NT2/D1 (cell line): ENCODE measurements at regions not wholly inside any gene's neighbourhood (a gene's known extent, or its start where the extent isn't known, plus 50 kb on each side); places are given as distances from the start of the nearest gene placed in this dataset.
"Not testable (repeated sequence)": the region's sequence is repeated elsewhere in the genome, so short reads cannot be mapped to it uniquely, and the experiment has no call there.

Experiments
- DNase-seq: peaks from one replicate; pipeline ENCODE4 v3.0.0-alpha.2; 2011; ENCODE audit warnings: low read depth, low spot score
- H3K27me3 ChIP-seq: 2 replicates; pipeline ENCODE4 v1.6.0; 2011; ENCODE audit warnings: mild to moderate bottlenecking; ENCODE audit not compliant: insufficient read length, insufficient read depth
- H3K36me3 ChIP-seq: 2 replicates; pipeline ENCODE4 v1.6.1; 2011; ENCODE audit warnings: mild to moderate bottlenecking, low read length, mixed read lengths; ENCODE audit not compliant: insufficient read depth, insufficient read length
- H3K4me1 ChIP-seq: 2 replicates; pipeline ENCODE4 v1.5.1; 2011; ENCODE audit not compliant: insufficient read depth, insufficient read length
- H3K4me3 ChIP-seq: 2 replicates; pipeline ENCODE4 v1.5.1; 2011; ENCODE audit warnings: low read depth; ENCODE audit not compliant: insufficient read length
- H3K9ac ChIP-seq: 2 replicates; pipeline ENCODE4 v1.6.0; 2011; ENCODE audit warnings: low read depth; ENCODE audit not compliant: insufficient read length
- H3K9me3 ChIP-seq: 2 replicates; pipeline ENCODE4 v1.5.1; 2011; ENCODE audit warnings: mild to moderate bottlenecking, low read length; ENCODE audit not compliant: insufficient read depth
- SUZ12 ChIP-seq: IDR thresholded peaks from 2 replicates; pipeline ENCODE4 v1.6.1; 2011; ENCODE audit not compliant: insufficient read length, insufficient read depth; ENCODE audit errors: extremely low read depth
- YY1 ChIP-seq: IDR thresholded peaks from 2 replicates; pipeline ENCODE4 v1.6.1; 2011; ENCODE audit not compliant: insufficient read length, insufficient read depth
- ZNF274 ChIP-seq: IDR thresholded peaks from 2 replicates; pipeline ENCODE4 v1.6.1; 2011; ENCODE audit warnings: mild to moderate bottlenecking, low read depth, low read length

DNA sequence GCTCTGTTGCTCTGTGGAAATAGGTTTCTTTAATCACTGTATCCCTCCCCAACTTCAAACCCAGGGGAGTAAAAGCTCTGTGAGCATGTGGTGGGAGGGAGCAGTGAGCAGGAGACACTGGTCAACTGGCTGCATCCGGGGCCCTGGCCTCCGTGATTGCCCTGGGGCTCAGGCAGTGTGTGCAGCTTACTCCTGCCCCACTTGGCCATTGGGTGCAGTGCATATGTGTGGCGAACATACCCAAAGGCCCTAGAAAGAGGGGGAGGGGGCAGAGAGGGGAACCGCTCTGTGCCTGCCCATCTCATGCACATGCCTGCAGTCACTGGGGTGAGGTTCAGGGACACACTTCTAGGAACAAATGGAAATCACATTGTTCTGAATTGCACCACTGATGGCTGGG, 378.7 kb downstream of the ZBBX start:
- TF ChIP-seq SUZ12 (no peak), ZNF274 (no peak), YY1 (no peak)
- H3K9ac ChIP-seq = no peak overlapping the region
- no peak overlapping the region for H3K4me3 ChIP-seq
- DNase-seq = no peak
- no peaks in the 10 kb centered on the region for H3K4me1 ChIP-seq
- peaks cover 17% of the 10 kb centered on the region; the same call in 1 of the 2 replicates for H3K9me3 ChIP-seq
- no peaks in the 10 kb centered on the region for H3K27me3 ChIP-seq
- H3K36me3 ChIP-seq = no peaks in the 10 kb centered on the region

GRCh38 chr3:166993015-166993630, 387.0 kb downstream of the ZBBX start:
- H3K4me3 ChIP-seq = no peak overlapping the region
- no peak overlapping the region for H3K9ac ChIP-seq
- no peaks in the 10 kb centered on the region for H3K4me1 ChIP-seq
- no peak for DNase-seq
- no peaks in the 10 kb centered on the region for H3K36me3 ChIP-seq
- H3K9me3 ChIP-seq = no peaks in the 10 kb centered on the region
- H3K27me3 ChIP-seq = no peaks in the 10 kb centered on the region
- no peak for TF ChIP-seq SUZ12
- no peak for TF ChIP-seq YY1
- TF ChIP-seq ZNF274 = no peak

- DNase-seq = no peak
- no peak for TF ChIP-seq SUZ12
- no peaks in the 10 kb centered on the region for H3K36me3 ChIP-seq
- H3K9me3 ChIP-seq = no peaks in the 10 kb centered on the region
- no peaks in the 10 kb centered on the region for H3K27me3 ChIP-seq
- no peak overlapping the region for H3K9ac ChIP-seq
- H3K4me1 ChIP-seq = no peaks in the 10 kb centered on the region
- no peak overlapping the region for H3K4me3 ChIP-seq
Measured at GRCh38 chr3:166986000-166986399, 394.1 kb downstream of the ZBBX start.

DNA sequence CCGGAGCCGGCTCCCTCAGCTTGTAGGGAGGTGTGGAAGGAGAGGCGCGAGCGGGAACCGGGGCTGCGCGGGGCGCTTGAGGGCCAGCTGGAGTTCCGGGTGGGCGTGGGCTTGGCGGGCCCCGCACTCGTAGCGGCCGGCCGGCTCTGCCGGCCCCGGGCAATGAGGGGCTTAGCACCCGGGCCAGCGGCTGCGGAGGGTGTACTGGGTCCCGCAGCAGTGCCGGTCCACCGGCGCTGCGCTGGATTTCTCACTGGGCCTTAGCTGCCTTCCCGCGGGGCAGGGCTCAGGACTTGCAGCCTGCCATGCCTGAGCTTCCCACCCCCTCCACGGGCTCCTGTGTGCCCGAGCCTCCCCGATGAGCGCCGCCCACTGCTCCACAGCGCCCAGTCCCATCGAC, 404.3 kb downstream of the ZBBX start:
- not testable (repeated sequence) for H3K4me1 ChIP-seq, H3K27me3 ChIP-seq, H3K9ac ChIP-seq, H3K9me3 ChIP-seq, H3K36me3 ChIP-seq, DNase-seq, H3K4me3 ChIP-seq

DNA sequence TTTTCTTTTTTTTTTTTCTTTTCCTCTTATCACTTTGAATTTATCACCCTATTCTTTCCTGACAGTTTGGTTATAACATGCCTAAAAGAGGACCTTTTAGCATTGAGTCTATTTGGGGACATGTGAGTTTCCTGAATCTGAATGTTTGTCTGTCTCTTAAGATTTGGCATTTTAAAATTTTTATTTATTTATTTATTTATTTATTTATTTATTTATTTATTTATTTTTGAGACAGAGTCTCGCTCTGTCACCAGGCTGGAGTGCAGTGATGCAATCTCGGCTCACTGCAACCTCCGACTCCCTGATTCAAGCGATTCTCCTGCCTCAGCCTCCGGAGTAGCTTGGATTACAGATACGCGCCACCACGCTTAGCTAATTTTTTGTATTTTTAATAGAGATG, 412.4 kb downstream of the ZBBX start:
- not testable (repeated sequence) for H3K4me3 ChIP-seq, H3K4me1 ChIP-seq, DNase-seq, H3K36me3 ChIP-seq, H3K9ac ChIP-seq, H3K27me3 ChIP-seq, H3K9me3 ChIP-seq

GRCh38 chr3:166962911-166963310, 417.2 kb downstream of the ZBBX start:
- DNase-seq = no peak
- no peaks in the 10 kb centered on the region; the same call in 1 of the 2 replicates for H3K9me3 ChIP-seq
- no peaks in the 10 kb centered on the region for H3K4me1 ChIP-seq
- H3K36me3 ChIP-seq = no peaks in the 10 kb centered on the region
- no peaks in the 10 kb centered on the region for H3K27me3 ChIP-seq
- TF ChIP-seq ZNF274 = no peak
- no peak for TF ChIP-seq YY1
- TF ChIP-seq SUZ12 = no peak
- H3K9ac ChIP-seq = no peak overlapping the region
- no peak overlapping the region for H3K4me3 ChIP-seq

GRCh38 chr3:166957121-166957520, 423.0 kb downstream of the ZBBX start:
- no peak for DNase-seq
- no peak overlapping the region for H3K4me3 ChIP-seq
- no peaks in the 10 kb centered on the region for H3K9me3 ChIP-seq
- TF ChIP-seq ZNF274 = no peak
- H3K4me1 ChIP-seq = no peaks in the 10 kb centered on the region
- no peaks in the 10 kb centered on the region for H3K27me3 ChIP-seq
- H3K9ac ChIP-seq = no peak overlapping the region
- no peaks in the 10 kb centered on the region for H3K36me3 ChIP-seq

DNA sequence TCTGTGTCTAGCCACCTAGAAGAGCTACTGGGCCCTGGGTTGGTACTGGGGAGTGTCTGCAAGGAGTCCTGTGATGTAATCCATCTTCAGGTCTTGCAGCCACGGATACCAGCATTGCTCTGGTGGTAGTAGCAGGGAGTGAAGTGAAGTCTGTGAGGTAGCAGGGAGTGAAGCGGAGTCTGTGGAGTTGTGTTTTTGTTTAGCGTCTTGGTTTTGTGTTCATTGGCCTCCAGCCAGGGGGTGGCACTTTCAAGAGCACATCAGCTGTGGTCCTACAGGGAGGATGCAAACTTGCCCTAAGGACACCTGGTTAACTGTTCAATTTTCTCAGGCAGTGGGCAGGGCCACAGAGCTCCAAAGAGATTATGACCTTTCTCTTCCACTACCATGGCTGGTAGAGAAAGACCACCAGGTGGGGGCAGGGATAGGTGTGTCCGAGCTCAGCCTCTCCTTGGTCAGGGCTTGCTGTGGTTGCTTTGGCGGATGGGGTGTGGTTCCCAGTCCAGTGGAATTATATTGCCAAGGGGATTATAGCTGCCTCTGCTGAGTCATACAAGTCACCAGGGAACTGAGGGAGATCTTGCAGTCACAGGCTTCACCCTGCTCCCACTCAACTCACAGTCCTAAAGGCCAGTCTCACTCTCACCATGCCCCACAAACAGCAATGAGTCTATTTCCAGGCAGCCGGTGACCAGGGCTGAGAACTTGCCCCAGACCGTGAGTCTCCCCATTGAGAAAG, 424.7 kb downstream of the ZBBX start:
- DNase-seq = no peak
- no peaks in the 10 kb centered on the region for H3K4me1 ChIP-seq
- no peak overlapping the region for H3K9ac ChIP-seq
- no peak overlapping the region for H3K4me3 ChIP-seq
- H3K27me3 ChIP-seq = no peaks in the 10 kb centered on the region
- no peak for TF ChIP-seq YY1
- TF ChIP-seq ZNF274 = no peak
- H3K9me3 ChIP-seq = no peaks in the 10 kb centered on the region
- no peaks in the 10 kb centered on the region for H3K36me3 ChIP-seq
